ENCODE measurements at regions not wholly inside any gene's neighbourhood (a gene's known extent, or its start where the extent isn't known, plus 50 kb on each side); places are given as distances from the start of the nearest gene placed in this dataset.

DNA sequence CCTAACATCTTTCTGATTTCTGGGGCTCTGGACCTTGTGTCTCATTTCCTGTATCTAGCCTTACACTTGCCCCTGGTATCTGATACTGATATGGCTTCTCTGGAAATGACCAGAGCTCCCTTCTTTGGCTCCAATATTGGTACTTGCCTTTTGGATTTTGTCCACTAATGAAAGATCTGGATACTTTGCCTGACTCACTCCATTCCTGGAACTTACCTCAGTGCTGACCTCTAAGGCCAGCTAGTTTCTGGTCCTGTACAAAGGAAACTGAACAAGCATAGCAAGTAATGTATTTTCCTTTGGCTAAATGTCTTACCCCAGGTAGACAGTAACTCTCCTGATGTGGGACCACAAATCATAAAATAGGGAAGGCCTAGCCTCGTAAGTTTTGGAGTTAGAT, 93.8 kb upstream of the SLC4A7 start:
- TF ChIP-seq, protein P1, sequence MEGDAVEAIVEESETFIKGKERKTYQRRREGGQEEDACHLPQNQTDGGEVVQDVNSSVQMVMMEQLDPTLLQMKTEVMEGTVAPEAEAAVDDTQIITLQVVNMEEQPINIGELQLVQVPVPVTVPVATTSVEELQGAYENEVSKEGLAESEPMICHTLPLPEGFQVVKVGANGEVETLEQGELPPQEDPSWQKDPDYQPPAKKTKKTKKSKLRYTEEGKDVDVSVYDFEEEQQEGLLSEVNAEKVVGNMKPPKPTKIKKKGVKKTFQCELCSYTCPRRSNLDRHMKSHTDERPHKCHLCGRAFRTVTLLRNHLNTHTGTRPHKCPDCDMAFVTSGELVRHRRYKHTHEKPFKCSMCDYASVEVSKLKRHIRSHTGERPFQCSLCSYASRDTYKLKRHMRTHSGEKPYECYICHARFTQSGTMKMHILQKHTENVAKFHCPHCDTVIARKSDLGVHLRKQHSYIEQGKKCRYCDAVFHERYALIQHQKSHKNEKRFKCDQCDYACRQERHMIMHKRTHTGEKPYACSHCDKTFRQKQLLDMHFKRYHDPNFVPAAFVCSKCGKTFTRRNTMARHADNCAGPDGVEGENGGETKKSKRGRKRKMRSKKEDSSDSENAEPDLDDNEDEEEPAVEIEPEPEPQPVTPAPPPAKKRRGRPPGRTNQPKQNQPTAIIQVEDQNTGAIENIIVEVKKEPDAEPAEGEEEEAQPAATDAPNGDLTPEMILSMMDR (IDR thresholded peaks at IDR 0.05; ENCODE audit: insufficient read depth, low read depth, low read length) = no peak
- no peak for TF ChIP-seq EZH2 (IDR thresholded peaks at IDR 0.05; ENCODE audit: insufficient read depth, low read length)

Measured in astrocyte (in vitro differentiated cells and primary cell).